ENCODE measurements at regions not wholly inside any gene's neighbourhood (a gene's known extent, or its start where the extent isn't known, plus 50 kb on each side); places are given as distances from the start of the nearest gene placed in this dataset.

- no peak for TF ChIP-seq CTCF (IDR thresholded peaks at IDR 0.05)
- ATAC-seq (no peak), DNase-seq (no peak)
- Histone ChIP-seq H3K27ac (no peak overlapping the region), H3K27me3 (ENCODE audit: low read depth) (no peaks in the 10 kb centered on the region), H3K36me3 (no peaks in the 10 kb centered on the region), H3K4me3 (no peak overlapping the region), H3K4me1 (no peaks in the 10 kb centered on the region), H3K9me3 (no peaks in the 10 kb centered on the region)
- intact Hi-C loops (cut with DNase I) = no loop called here
Measured at GRCh38 chr15:35993196-35993595, 447.2 kb upstream of the DPH6 start.

- intact Hi-C loops (cut with DNase I) = no loop called here
- TF ChIP-seq CTCF (IDR thresholded peaks at IDR 0.05) = no peak
- ATAC-seq (no peak), DNase-seq (no peak)
- H3K9me3 ChIP-seq = no peaks in the 10 kb centered on the region
- no peaks in the 10 kb centered on the region for H3K4me1 ChIP-seq
- H3K27ac ChIP-seq = no peak overlapping the region
- no peaks in the 10 kb centered on the region for H3K36me3 ChIP-seq
- no peaks in the 10 kb centered on the region for H3K27me3 ChIP-seq (ENCODE audit: low read depth)
- H3K4me3 ChIP-seq = no peak overlapping the region
Measured at GRCh38 chr15:35994876-35995275, 448.9 kb upstream of the DPH6 start.

DNA sequence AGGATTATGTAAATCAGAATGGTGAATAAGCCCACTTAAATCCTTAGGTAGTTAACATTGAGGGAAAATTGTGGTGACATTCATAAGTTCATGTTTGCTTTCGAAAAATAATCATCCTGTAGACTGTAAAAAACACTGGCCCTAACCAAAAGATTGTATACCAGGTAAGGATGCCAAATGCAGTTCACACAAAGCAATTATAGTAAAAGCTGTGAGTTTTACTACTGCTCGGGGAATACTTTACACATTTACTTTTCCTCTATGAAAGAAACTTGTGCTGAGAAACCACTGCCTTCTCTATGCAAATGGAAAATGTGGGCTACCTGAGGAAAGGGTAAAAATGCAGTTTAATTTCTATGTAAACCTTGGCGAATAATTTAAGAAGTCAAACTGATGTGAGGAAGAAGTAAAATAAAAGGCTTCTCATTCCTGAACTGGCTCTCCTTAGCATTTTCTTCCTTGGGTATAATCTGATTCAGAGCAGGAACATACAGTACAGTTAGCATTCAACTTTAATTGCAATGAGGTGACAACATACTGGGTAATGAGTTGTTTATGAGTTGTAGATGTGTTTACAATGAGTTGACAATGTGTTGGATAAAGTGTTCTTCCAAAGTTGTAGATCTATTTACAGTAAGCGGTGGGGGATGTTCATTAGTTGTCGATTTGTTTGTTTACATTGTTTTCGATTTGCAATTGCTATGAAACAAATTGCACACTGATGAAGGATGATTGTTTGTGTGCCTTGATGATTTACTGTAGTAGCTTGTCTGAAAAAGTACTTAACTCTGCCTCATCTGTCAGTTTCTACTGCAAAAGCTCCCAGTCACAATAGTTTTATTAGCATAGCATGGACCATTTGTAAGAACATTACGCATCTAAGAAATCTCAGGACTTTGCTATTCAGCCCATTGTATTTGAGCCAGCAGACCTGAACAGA lies 453.0 kb upstream of the DPH6 start:
- Histone ChIP-seq H3K9me3 (no peaks in the 10 kb centered on the region), H3K4me3 (no peak overlapping the region), H3K27me3 (ENCODE audit: low read depth) (no peaks in the 10 kb centered on the region), H3K4me1 (no peaks in the 10 kb centered on the region), H3K27ac (no peak overlapping the region), H3K36me3 (no peaks in the 10 kb centered on the region)
- TF ChIP-seq CTCF (IDR thresholded peaks at IDR 0.05) = no peak
- DNase-seq = no peak
- intact Hi-C loops (cut with DNase I) = no loop called here
- ATAC-seq = no peak

- ATAC-seq = no peak
- DNase-seq = no peak
- no peak overlapping the region for H3K4me3 ChIP-seq
- H3K27me3 ChIP-seq (ENCODE audit: low read depth) = no peaks in the 10 kb centered on the region
- no peaks in the 10 kb centered on the region for H3K4me1 ChIP-seq
- intact Hi-C loops (cut with DNase I) = no loop called here
- no peak for TF ChIP-seq CTCF (IDR thresholded peaks at IDR 0.05)
- no peak overlapping the region for H3K27ac ChIP-seq
- H3K36me3 ChIP-seq = no peaks in the 10 kb centered on the region
- no peaks in the 10 kb centered on the region for H3K9me3 ChIP-seq
Measured at GRCh38 chr15:36004891-36005490, 459.0 kb upstream of the DPH6 start.

- Histone ChIP-seq H3K4me1 (no peaks in the 10 kb centered on the region), H3K36me3 (no peaks in the 10 kb centered on the region), H3K9me3 (no peaks in the 10 kb centered on the region), H3K27me3 (ENCODE audit: low read depth) (no peaks in the 10 kb centered on the region), H3K4me3 (no peak overlapping the region), H3K27ac (no peak overlapping the region)
- ATAC-seq (no peak), DNase-seq (no peak)
- intact Hi-C loops (cut with DNase I) = no loop called here
- no peak for TF ChIP-seq CTCF (IDR thresholded peaks at IDR 0.05)
Measured at GRCh38 chr15:36005542-36005941, 459.6 kb upstream of the DPH6 start.
